LoVo (cell line): ENCODE measurements at regions not wholly inside any gene's neighbourhood (a gene's known extent, or its start where the extent isn't known, plus 50 kb on each side); places are given as distances from the start of the nearest gene placed in this dataset.

Experiments used
- DNase-seq: peaks from one replicate; pipeline ENCODE4 v3.0.0-alpha.2; 2016; ENCODE audit warnings: low spot score

DNA sequence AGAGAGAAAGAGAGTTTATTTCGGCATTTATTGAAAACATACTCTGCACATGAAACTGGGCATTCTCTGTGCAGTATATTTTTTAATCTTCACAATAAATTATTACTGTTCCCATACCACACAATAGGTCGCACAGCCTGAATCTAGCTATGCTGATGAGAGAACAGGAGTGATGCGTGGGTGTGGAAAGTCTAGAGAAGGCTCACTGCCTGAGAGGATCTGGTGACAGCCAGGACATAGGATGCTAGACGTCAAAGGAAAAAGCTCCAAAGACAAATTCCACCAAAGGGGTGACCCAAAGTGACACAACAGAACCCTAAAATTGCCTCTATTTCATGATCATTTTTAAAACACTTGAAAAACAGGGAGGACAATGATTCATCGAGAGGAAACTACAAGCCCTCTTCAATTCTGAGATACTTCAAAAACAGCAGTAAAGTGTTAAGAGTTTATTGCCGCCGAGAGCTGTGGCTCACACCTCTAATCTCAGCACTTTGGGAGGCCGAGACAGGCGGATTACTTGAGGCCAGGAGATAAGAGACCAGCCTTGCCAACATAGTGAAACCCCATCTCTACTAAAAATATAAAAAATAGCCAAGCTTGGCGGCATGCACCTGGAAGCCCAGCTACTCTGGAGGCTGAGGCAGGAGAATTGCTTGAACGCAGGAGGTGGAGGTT lies 189.6 kb upstream of the NBEA start:
- no peak for DNase-seq

DNA sequence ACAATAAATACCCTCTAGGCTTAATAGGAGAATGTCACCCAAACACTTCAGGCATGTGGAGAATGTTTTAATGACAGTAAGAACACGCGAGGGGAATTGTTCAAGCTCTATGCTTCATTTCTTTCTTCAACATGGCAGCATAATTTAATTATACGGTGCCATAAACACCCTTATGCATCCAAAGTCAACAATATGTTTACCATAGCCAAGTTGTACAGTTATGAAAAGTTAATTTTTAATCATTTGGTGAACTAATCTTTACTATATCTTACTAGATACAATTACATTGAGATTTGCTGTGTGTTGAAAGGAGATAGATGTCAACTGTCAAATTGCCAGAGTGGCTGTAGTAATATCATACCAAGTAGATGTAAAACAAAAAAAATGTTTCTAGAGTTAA lies 185.9 kb upstream of the NBEA start:
- DNase-seq = no peak

DNA sequence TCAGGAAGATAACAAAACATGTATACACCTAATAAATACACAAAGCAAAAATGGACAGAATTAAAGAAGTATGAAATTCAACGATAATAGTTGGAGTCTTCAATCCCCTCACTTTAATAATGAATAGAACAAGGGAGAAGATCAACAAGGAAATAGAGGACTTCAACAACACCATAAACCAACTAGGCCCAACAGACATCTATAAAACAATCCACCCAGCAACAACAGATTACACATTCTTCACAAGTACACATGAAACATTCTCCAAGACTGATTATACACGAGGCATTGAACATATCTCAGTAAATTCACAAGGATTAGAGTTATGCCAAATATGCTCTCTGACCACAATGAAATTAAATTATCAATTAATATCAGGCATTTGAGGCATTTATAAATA lies 185.5 kb upstream of the NBEA start:
- no peak for DNase-seq

DNA sequence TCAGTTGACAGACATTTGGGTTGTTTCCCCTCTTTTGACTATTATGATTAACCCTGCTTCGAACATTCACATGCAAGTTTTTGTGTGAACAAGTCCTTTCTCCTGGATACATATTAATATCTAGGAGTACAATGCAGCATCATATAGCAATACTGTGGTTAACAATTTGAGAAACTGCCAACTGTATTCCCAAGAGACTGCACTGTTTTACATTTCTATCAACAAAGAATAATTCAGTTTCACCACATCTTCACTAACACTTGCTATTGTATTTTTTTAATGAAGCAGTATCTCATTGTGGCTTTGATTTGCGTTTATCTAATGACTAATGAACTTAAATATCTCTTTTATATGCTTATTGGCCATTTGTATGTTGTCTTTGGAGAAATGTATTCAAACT lies 184.6 kb upstream of the NBEA start:
- no peak for DNase-seq

DNA sequence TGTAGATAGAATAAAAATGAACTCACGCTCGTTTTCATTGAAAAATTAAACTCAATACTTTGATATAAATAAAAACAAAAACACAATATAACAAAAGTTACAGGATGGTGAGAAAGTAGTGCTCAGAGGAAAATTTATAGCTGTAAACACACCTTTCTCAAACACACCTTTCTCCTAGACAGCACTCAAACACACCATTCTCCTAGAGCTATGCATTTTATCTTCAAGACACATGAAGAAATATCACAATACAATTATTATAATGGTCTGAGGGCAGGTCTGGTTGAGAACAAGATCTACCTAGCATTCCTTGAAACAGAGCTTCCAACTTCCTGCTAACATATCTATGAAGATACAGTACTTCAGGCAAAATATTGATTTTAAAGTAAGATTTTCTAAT lies 183.4 kb upstream of the NBEA start:
- DNase-seq = no peak

DNA sequence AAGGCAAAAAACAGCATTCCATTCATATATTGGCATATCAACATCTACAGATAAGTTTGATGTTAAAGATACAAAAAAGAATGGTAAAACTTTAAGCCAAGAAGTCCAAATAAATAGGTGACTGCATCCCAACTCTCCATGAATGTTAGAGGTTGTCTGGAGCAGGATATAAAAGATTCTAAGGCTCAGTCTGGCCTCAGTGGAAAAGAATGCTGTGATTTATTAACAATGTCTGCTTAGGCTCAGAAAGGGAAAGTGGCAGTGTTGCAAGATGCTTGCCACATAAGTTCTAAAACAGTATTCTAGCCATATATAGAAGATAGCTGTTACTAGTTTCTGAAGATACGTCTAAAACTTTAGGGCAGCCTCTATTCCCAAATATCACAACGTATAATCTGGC lies 179.8 kb upstream of the NBEA start:
- DNase-seq = no peak

DNA sequence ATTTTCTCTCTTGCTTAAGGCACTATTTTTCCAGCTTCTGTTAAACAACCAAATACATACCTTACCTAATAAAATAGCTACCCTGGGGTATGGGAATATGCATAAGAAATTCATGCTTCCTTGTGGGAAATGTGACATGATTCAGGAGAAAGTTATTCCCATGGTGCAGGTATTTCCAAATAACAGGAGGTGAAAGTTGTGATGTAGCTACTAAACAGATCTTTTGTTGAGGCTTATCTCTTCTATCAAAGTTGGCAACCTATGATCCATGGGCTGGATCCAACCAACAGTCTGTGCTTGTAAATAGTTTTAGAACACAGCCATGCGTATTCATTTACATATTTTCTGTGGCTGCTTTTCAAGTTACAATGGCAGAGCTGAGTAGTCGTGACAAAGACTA lies 177.8 kb upstream of the NBEA start:
- no peak for DNase-seq

DNA sequence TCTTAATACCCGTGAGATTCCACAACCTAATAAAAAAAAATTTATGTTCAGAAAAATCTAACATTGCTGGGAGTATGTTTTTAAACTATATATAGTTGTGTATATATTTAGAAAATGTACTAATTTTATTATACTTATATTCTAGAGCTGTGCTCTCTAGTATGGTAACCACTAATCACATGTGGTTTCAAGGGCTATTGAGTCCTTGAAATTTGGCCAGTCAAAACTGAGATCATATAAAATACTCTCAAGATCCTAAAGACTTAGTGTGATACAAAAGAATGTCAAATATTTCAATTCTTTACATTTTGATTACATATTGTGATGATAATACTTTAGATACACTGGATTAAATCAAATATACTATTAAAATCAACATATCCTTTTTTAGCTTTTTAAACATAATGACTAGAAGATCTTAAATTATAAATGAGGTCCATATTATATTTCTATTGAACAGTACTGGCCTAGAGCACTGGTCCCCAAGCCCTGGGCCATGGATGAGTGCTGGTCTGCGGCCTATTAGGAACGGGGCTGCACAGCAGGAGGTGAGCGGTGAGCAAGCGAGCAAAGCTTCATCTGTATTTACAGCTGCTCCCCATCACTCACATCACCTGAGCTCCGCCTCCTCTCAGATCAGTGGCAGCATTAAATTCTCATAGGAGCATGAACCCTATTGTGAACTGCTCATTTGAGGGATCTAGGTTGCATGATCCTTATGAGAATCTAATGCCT lies 176.5 kb upstream of the NBEA start:
- DNase-seq = no peak

DNA sequence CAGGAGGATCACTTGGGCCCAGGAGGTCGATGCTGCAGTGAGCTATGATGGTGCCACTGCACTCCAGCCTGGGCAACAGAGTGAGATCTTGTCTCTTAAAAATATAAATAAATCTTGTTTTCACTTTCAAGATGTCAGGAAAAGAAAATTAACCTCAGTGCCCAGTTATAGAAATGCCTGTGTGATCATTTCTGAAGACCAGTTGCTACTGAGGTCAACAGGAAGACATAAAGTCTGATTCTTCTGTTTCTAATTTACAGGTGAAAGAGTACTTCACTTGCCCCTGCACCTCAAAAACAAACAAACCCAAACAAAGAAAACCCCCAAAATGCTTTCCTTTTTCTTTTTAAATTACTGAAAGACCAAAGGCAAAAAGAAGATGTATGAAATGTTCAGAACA lies 174.3 kb upstream of the NBEA start:
- no peak for DNase-seq

DNA sequence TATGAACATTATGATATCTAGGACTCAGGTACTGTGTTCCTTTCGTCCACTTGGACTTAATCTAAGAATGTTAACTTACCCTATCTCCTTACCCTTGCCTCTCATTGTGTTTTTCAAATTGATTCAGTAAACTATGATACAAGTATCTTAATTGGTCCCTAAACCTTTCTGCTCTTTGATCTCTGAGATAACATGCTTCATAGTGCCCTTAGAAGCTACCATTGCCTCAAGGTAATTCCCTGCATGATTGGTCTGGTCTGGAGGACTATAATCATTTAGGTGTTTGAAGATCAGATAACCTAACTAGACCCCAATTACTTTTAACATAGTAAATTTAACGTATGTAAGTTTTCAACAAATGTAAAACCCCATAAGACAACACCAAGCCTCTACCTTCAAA lies 169.9 kb upstream of the NBEA start:
- no peak for DNase-seq

DNA sequence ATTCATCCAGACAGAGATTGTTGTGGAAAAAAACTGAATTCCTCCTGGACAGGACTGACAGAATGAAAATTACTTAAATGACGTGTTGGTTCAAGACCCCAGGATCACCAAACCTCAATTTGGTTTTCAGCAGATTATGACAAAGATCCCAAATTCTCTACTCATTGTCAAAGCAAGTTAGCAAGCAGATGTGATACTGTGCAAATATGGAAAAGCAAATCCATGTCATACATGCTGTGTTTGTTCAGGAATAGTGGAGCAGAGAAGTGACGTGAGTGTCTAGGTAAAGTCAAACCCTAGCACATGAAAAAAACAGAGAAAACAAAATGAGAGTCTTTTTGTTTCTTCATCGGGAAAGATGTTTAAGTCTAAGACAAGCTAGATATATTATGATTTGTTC lies 169.2 kb upstream of the NBEA start:
- DNase-seq = no peak

DNA sequence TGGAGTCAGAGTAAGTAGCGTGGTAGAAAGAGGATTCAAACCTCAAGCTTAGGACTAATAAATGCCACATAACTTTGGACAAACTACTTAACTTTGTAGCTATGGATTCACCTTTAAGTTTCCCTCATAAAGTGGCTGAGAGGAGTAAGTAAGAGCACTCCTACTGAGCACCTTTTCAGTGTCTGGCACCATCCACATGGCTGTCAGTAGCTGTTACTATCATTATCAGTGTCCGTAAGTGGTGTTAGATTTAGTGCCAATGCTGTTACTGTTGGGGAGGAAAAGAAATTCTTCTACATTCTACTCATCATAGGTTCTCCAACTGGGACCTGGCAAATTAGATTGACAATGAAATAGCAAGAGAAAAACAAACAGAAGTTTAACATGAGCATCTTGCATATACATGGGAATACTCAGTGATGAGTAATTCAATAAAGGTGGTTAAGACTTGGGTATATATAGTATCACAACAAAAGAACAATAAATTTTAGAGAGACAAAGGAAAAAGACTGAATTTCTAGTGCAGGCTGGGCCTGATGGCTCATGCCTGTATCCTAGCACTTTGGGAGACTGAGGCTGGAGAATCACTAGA lies 165.6 kb upstream of the NBEA start:
- DNase-seq = no peak

DNA sequence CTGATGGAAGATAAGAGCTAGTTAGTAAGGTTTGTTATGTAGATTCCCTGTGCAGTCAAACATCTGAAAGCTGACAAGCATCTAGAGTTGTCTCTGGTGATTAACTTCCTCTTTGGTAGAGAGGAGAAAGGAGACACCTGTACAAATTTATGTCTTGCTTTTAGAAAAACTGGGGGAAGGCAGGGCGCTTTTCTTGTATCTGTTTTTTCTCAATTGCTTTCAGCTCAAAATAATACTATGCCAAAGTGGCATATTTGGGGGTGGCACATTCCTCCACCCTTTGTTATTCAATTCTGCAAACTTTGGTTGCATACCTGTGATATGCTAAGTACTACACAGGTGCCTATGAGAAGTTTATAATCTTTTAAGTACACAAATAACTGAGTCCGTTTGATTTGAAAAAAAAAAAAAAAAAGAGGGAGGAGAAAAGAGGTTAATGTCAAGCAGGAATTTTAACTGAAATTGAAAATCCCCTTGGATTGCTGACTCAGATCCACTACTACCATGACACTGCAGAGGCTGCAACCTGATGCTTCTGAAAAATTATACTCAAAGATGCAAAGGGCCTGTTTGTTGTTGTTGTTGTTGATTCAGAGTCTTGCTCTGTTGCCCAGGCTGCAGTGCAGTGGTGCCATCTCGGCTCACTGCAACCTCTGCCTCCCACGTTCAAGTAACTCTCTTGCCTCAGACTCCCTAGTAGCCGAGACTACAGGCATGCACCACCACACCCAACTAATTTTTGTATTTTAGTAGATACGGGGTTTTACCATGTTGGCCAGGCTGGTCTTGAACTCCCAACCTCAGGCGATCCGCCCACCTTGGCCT lies 164.8 kb upstream of the NBEA start:
- no peak for DNase-seq

DNA sequence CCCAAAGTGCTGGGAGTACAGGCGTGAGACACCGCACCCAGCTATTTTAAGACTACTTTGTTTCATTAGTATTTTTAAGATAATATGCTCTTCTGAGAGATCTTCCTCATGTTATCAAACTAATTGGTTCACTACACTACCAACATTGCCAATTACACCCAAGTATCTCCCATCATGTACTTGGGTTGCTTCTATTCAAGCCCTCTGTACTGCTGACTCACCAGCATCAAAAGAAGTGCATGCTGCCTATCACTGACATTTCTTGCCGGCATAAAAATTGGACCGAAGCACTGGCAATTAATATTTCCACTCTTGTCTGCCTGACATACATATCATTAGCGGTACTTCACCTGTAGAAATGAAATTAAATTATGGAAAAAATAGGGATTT lies 164.2 kb upstream of the NBEA start:
- DNase-seq = no peak

DNA sequence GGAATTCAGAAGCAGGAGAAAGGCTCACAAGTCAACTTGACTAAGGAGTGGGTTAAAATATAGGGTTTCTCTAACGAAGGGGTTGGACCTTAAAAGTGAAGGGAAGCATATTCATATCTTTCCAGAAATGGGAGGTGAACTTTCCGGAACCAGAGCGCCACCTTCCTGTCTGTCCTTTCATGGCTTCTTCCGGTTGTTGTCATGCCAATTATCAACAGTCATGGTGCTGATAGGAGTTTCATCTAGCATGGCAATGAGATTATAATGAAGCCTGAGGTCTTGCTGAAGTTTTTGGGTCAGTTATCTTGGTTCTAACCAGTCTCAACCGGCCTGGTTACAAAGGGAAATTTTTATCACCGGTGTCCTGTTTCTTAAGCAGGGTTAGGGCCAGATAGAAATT lies 162.9 kb upstream of the NBEA start:
- DNase-seq = no peak

DNA sequence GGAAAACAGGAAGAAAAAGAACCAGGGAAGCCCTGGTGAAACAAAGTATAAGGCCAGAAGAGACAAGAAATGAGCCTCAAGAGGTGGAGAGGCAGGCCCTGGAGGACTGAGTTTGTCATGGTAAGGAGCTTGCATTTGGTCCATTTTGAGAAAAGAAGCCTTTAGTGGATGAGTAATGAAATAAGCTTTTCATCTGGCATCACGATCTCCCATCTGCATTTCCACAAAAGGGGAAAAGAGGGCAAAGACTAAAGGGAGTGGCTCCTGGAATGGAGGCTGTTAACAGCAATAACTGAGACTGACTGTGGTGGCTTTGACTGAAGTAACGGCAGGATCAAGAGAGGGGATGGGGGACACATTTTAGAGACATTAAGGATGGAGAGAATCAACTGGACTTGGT lies 148.8 kb upstream of the NBEA start:
- DNase-seq = no peak

DNA sequence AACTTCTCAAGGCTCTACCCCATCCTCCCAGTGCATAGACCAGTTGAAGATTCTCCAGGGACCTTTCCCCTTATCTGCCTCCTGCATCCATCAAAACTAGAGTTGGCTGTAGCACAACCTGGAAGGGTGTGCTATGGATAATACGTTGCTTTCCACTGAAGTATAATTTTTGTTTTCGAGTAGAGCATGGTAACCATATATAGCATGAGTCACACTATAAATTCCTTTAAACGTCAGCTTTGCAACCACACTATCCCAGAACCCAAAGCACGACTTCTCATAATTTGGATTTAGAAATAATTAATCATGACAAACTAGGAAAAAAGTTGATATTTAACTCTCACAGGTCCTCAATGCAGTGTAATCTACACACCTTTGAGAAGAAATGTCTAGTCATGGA lies 138.3 kb upstream of the NBEA start:
- DNase-seq = no peak

DNA sequence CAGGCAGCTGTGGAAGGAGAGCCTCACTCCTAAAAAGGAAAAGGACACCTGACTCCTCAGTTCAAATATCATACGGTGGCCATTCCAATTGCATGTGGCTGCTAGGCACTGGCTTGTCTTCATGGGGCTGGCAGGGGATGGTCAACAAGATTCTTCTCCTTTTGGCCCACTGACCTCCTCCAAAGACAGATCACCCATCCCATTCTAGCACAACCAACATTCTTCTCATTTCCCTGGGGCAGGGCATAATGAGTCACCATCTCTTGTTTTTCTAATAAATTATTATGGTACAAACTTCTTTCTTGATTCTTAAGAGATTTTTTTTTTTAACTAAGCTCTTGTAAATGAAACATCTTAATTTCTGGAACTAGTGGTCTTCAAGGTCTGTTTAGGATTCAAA lies 136.7 kb upstream of the NBEA start:
- no peak for DNase-seq

DNA sequence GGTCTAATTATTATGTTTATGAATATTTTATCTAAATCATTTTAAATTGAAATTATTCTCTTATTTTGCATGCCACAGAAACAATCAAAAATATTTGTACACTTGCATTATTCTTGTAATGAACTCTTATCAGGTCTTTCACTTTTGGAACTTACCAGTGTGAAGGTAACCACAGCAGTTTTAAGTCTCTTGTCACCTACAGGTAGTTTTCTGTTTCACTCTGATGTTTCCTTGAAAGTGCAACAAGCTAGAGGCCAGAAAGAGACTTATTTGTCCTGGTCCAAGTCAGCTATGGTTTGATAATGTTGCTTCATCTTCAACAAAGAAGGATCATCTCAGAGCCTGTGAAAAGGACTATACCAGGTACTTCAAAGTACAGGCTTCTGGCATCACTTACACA lies 133.4 kb upstream of the NBEA start:
- DNase-seq = no peak

DNA sequence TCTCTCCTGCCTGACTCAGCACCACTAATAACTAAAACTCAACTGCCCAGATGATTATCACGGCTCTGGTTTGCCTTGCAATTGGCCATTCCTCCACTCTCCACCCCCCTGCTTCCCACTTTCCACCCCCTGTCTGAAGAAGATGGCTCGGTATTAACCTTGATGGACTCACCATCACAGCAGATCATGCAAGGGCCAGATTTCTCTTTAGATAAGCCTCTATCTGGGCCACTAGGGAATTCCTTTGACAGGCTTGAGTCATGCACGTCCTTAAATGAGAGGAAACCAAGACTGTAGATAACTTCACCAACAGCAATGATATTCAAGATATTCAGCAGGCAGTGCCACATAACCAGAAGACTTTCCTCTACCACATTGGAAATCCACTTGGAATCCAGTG lies 131.1 kb upstream of the NBEA start:
- no peak for DNase-seq

DNA sequence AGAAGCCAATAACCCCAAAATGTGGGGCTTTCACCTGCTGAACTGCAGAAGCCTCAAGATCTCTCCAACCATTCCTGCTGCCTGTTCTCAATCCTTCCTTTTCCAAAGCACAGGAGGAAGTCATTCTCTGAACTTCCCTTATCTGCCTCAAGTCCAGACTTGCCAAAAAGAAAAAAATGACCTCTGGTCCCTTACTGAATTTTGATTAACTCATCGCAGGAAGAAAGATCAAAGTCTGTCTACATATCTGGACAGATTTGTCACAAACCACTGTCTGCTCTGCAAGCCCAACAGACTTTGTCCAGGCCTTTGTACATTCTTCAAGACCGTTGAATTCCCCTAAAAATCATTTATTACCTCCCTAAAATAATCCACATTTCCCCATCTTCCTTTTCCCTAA lies 126.5 kb upstream of the NBEA start:
- no peak for DNase-seq

DNA sequence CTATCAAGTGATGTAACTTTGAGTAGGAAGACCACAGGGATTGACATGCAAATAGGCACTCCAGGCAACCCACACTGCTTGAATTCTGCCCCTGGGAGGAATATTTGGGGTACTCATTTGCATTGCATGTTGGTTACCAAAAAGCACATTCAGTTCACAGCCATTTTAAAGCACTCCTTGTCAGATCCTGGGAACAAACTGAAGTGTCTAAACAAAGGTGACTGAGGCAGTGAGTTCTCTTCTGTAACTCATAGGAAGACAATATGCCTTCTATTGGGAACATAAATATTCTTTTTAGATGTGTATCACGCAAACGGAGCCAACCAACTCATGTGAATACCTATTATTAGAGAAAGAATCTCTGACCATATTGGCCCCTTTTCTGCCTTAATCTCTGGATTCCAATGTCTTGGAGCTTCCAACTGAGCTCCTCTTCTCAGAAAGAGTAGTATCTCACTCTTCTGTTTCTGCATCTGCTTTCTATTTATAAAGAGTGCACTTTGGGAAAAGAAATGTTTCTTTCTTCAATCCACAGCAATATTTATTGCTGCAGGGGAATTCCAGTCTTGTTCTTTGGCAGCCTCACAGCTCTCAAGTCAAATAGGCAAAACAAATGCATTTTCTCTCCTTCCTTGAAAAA lies 125.7 kb upstream of the NBEA start:
- no peak for DNase-seq
